Esophagus muscularis mucosa (tissue), 4 donors: ENCODE measurements at regions not wholly inside any gene's neighbourhood (a gene's known extent, or its start where the extent isn't known, plus 50 kb on each side); places are given as distances from the start of the nearest gene placed in this dataset.

ENCODE experiments used
- CTCF ChIP-seq, 3 experiments: fragments of 200-600 bp in 2 of 3; fragments of 450-650 bp in 1 of 3; sonication (generic) in 2 of 3; IDR thresholded peaks; one replicate each; pipeline ENCODE4 v1.5.1; 2017 to 2019; ENCODE audit warnings: antibody characterized with exemption in 3 of 3, mild to moderate bottlenecking in 2 of 3, moderate library complexity in 1 of 3
- EP300 ChIP-seq: sonication (generic); formaldehyde crosslinking; IDR thresholded peaks from one replicate; pipeline ENCODE4 v1.6.1; 2017; ENCODE audit warnings: antibody characterized with exemption
- POLR2A ChIP-seq: fragments of 450-650 bp; IDR thresholded peaks from one replicate; pipeline ENCODE4 v1.6.1; 2017; ENCODE audit warnings: antibody characterized with exemption, moderate library complexity, mild to moderate bottlenecking, low read depth
- POLR2AphosphoS5 ChIP-seq, 2 donors: sonication (generic); formaldehyde crosslinking; IDR thresholded peaks; one replicate each; pipeline ENCODE4 v1.6.1; 2017; ENCODE audit warnings: antibody characterized with exemption in 2 of 2

- TF ChIP-seq CTCF (IDR thresholded peaks at IDR 0.05) (no peak), POLR2A (no peak), POLR2AphosphoS5 (IDR thresholded peaks at IDR 0.05) (no peak), EP300 (no peak)
These were observed 164.4 kb upstream of the NR3C1 start for GRCh38 chr5:143567583-143568504.
